HEK293 (cell line): ENCODE measurements at regions not wholly inside any gene's neighbourhood (a gene's known extent, or its start where the extent isn't known, plus 50 kb on each side); places are given as distances from the start of the nearest gene placed in this dataset.

Experiments
- CTCF ChIA-PET: fragments of 350-600 bp; formaldehyde crosslinking; extraction: SDS; loops from one replicate; lab custom pipeline; 2021; ENCODE audit warnings: antibody characterized with exemption; lab: Yijun Ruan, JAX
- POLR2A ChIA-PET: fragments of 300-600 bp; formaldehyde crosslinking; extraction: SDS; loops from one replicate; lab custom pipeline; 2020; ENCODE audit warnings: antibody characterized with exemption, inconsistent platforms; lab: Yijun Ruan, JAX
- H3K27ac ChIP-seq: fragments of 200-500 bp; sonication (Bioruptor generic); 2 replicates; pipeline ENCODE4 v1.5.1; 2014; ENCODE audit warnings: low read depth, low read length, control low read depth, inconsistent platforms; ENCODE audit errors: extremely low read depth
- H3K36me3 ChIP-seq, 2 experiments: fragments of 200-500 bp in 1 of 2; sonication (Bioruptor generic) in 1 of 2; 1 replicate in 1 of 2; 2 replicates in 1 of 2; pipeline ENCODE4 v1.5.1; 2014 to 2017; ENCODE audit warnings: inconsistent platforms in 2 of 2, low read length in 2 of 2; ENCODE audit not compliant: control insufficient read depth in 2 of 2, insufficient read depth in 1 of 2
- H3K4me1 ChIP-seq: fragments of 200-500 bp; sonication (Bioruptor generic); 2 replicates; pipeline ENCODE4 v1.5.1; 2014; ENCODE audit warnings: mild to moderate bottlenecking, low read length, inconsistent platforms; ENCODE audit not compliant: control insufficient read depth, insufficient read depth
- H3K4me3 ChIP-seq: 2 replicates; pipeline ENCODE4 v1.5.1; 2011; ENCODE audit warnings: low read depth, mild to moderate bottlenecking, control low read depth, low read length, moderate library complexity
- H3K9me3 ChIP-seq: fragments of 200-500 bp; sonication (Bioruptor generic); 2 replicates; pipeline ENCODE4 v1.5.1; 2014; ENCODE audit warnings: low read depth, low read length, inconsistent platforms; ENCODE audit not compliant: control insufficient read depth, insufficient read depth
- FEZF1 ChIP-seq: fragments of 450-650 bp; formaldehyde crosslinking; IDR thresholded peaks from 2 replicates; pipeline ENCODE4 v1.5.1; 2016; ENCODE audit warnings: missing biosample characterization, missing genetic modification characterization
- GLI2 ChIP-seq: fragments of 450-650 bp; formaldehyde crosslinking; IDR thresholded peaks from 2 replicates; pipeline ENCODE4; 2017; ENCODE audit warnings: missing biosample characterization, missing genetic modification characterization, low read depth, borderline replicate concordance
- GLIS1 ChIP-seq: fragments of 450-650 bp; formaldehyde crosslinking; IDR thresholded peaks from 2 replicates; pipeline ENCODE4 v1.5.1; 2016; ENCODE audit warnings: missing biosample characterization, missing genetic modification characterization
- MZF1 ChIP-seq: fragments of 450-650 bp; formaldehyde crosslinking; IDR thresholded peaks from 2 replicates; pipeline ENCODE4 v1.5.1; 2017; ENCODE audit warnings: missing biosample characterization, missing genetic modification characterization, borderline replicate concordance
- SCRT2 ChIP-seq: fragments of 450-650 bp; formaldehyde crosslinking; IDR thresholded peaks from 2 replicates; pipeline ENCODE4 v1.5.1; 2016; ENCODE audit warnings: missing biosample characterization, missing genetic modification characterization
- SP7 ChIP-seq: fragments of 450-650 bp; formaldehyde crosslinking; IDR thresholded peaks from 2 replicates; pipeline ENCODE4 v1.5.1; 2016; ENCODE audit warnings: missing biosample characterization, missing genetic modification characterization
- YY2 ChIP-seq: fragments of 450-650 bp; formaldehyde crosslinking; IDR thresholded peaks from 2 replicates; pipeline ENCODE4 v1.5.1; 2016; ENCODE audit warnings: missing biosample characterization, missing genetic modification characterization
- ZBTB20 ChIP-seq: fragments of 450-650 bp; formaldehyde crosslinking; IDR thresholded peaks from 2 replicates; pipeline ENCODE4 v1.5.1; 2016; ENCODE audit warnings: missing biosample characterization, missing genetic modification characterization
- ZBTB8A ChIP-seq: fragments of 450-650 bp; formaldehyde crosslinking; IDR thresholded peaks from 2 replicates; pipeline ENCODE4 v1.5.1; 2016; ENCODE audit warnings: missing biosample characterization, missing genetic modification characterization
- ZFHX2 ChIP-seq: fragments of 450-650 bp; formaldehyde crosslinking; conservative IDR thresholded peaks from 2 replicates; pipeline ENCODE4 v1.5.1; 2016; ENCODE audit warnings: missing biosample characterization, missing genetic modification characterization
- ZNF16 ChIP-seq: fragments of 450-650 bp; formaldehyde crosslinking; IDR thresholded peaks from 2 replicates; pipeline ENCODE4 v1.5.1; 2016; ENCODE audit warnings: low read depth, missing biosample characterization, missing genetic modification characterization
- ZNF19 ChIP-seq: fragments of 450-650 bp; formaldehyde crosslinking; IDR thresholded peaks from 2 replicates; pipeline ENCODE4; 2016; ENCODE audit warnings: missing biosample characterization, missing genetic modification characterization, low read depth
- ZNF394 ChIP-seq: fragments of 450-650 bp; formaldehyde crosslinking; IDR thresholded peaks from 2 replicates; pipeline ENCODE4 v1.5.1; 2016; ENCODE audit warnings: missing biosample characterization, missing genetic modification characterization, mild to moderate bottlenecking, moderate library complexity, borderline replicate concordance
- ZNF529 ChIP-seq: fragments of 450-650 bp; formaldehyde crosslinking; IDR thresholded peaks from 2 replicates; pipeline ENCODE4 v1.5.1; 2017; ENCODE audit warnings: missing genetic modification characterization, missing biosample characterization; ENCODE audit not compliant: insufficient replicate concordance
- ZNF544 ChIP-seq: fragments of 450-650 bp; formaldehyde crosslinking; IDR thresholded peaks from 2 replicates; pipeline ENCODE4 v1.5.0; 2017; ENCODE audit warnings: missing biosample characterization, missing genetic modification characterization
- ZNF548 ChIP-seq: fragments of 450-650 bp; formaldehyde crosslinking; IDR thresholded peaks from 2 replicates; pipeline ENCODE4 v1.5.1; 2016; ENCODE audit warnings: missing biosample characterization, missing genetic modification characterization
- ZNF571 ChIP-seq: fragments of 450-650 bp; formaldehyde crosslinking; IDR thresholded peaks from 2 replicates; pipeline ENCODE4 v1.5.0; 2017; ENCODE audit warnings: missing biosample characterization, missing genetic modification characterization
- ZNF610 ChIP-seq: fragments of 450-650 bp; formaldehyde crosslinking; IDR thresholded peaks from 2 replicates; pipeline ENCODE4 v1.5.1; 2016; ENCODE audit warnings: missing biosample characterization, missing genetic modification characterization, borderline replicate concordance
- TF ChIP-seq, protein P1 (sequence below): fragments of 450-650 bp; IDR thresholded peaks from 2 replicates; pipeline ENCODE4 v1.5.1; 2018; ENCODE audit warnings: missing biosample characterization, missing genetic modification characterization
- TF ChIP-seq, protein P2 (sequence below): fragments of 450-650 bp; formaldehyde crosslinking; IDR thresholded peaks from 2 replicates; pipeline ENCODE4 v1.5.1; 2016; ENCODE audit warnings: missing biosample characterization, missing genetic modification characterization, borderline replicate concordance
- TF ChIP-seq, protein P3 (sequence below): fragments of 450-650 bp; IDR thresholded peaks from 2 replicates; pipeline ENCODE4 v1.5.1; 2018; ENCODE audit warnings: missing biosample characterization, mild to moderate bottlenecking, missing genetic modification characterization
- TF ChIP-seq, protein P4 (sequence below): fragments of 450-650 bp; formaldehyde crosslinking; IDR thresholded peaks from 2 replicates; pipeline ENCODE4 v1.5.1; 2017; ENCODE audit warnings: missing biosample characterization, missing genetic modification characterization
- TF ChIP-seq, protein P5 (sequence below): fragments of 450-650 bp; formaldehyde crosslinking; IDR thresholded peaks from 2 replicates; pipeline ENCODE4 v1.5.1; 2017; ENCODE audit warnings: missing biosample characterization, missing genetic modification characterization

DNA sequence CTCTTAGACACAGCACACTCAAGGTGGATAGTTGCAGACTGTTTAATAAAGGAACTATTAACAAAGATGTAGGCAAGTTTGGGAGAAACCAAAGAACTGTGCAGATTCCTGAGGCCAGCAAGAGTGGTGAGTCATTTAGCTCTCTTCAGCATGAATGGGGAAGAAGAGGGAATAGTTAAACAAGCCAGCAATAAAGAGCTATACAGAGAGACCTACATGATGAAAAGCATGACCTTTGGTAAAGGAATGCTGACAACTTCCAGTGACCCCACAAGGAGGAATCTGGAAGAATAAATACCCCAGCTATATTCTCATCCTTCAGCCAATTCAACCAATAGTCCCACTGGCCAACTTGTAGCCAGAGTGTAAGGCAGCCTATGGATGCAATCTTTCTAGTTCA, 706.0 kb upstream of the GRAMD2B start:
- ChIA-PET CTCF (no interaction called here), POLR2A (no interaction called here)
- H3K27ac ChIP-seq: no peak overlapping the region
- H3K36me3 ChIP-seq: no peaks in the 10 kb centered on the region
- peaks cover 5% of the 10 kb centered on the region; the same call in 1 of the 2 replicates for H3K4me1 ChIP-seq
- H3K4me3 ChIP-seq: no peak overlapping the region
- peak; percentile 24; the same call in 1 of the 2 replicates for TF ChIP-seq ZBTB20 (tag by site-specific recombination)
- no peak for TF ChIP-seq ZNF19 (tag by site-specific recombination)
- no peak for TF ChIP-seq ZNF529
- no peak for TF ChIP-seq ZBTB8A (tag by site-specific recombination)
- TF ChIP-seq, protein P1, sequence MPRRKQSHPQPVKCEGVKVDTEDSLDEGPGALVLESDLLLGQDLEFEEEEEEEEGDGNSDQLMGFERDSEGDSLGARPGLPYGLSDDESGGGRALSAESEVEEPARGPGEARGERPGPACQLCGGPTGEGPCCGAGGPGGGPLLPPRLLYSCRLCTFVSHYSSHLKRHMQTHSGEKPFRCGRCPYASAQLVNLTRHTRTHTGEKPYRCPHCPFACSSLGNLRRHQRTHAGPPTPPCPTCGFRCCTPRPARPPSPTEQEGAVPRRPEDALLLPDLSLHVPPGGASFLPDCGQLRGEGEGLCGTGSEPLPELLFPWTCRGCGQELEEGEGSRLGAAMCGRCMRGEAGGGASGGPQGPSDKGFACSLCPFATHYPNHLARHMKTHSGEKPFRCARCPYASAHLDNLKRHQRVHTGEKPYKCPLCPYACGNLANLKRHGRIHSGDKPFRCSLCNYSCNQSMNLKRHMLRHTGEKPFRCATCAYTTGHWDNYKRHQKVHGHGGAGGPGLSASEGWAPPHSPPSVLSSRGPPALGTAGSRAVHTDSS: 0 out of 2 replicates have a peak, but pooled peaks have one; percentile 10
- TF ChIP-seq ZNF571 (tag by site-specific recombination): no peak
- TF ChIP-seq ZNF548 (tag by site-specific recombination): no peak
- TF ChIP-seq MZF1 (tag by site-specific recombination): 0 out of 2 replicates have a peak, but pooled peaks have one; percentile 24
- TF ChIP-seq, all 188 proteins: peak for 3
- no peaks in the 10 kb centered on the region for H3K9me3 ChIP-seq

DNA sequence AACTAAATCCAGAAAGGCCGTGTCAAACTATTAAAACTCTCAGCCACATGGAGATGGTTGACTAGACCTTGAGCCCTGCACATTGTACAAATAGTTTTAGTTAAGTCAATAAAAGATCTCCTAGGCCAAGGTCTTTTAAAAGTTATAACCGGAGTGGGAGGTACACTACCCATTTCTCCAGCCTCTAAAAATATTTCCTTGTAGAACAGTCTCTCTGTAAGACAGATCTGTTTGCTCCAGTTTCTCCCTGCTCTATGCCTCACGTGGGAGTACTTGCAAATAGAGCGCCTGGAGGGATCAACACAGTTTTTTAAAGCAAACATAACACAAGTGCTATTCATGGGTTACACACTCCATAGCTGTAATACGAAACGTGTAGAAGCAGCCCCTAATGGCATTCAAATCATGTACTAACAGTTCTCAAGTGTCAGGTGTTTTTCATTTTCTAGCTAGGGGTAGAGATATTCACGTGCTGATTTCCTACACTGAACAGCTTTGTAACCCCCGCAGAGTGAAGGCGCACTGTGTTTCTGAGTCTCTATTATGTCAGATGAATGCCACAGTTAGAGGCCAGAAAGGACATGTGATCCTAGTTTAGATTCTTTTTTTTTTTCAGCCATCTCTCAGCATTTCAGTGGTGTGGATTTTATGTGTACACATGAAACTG, 703.4 kb upstream of the GRAMD2B start:
- H3K9me3 ChIP-seq: no peaks in the 10 kb centered on the region
- no peaks in the 10 kb centered on the region for H3K36me3 ChIP-seq
- H3K4me3 ChIP-seq: no peak overlapping the region
- peaks cover 5% of the 10 kb centered on the region; the same call in 1 of the 2 replicates for H3K4me1 ChIP-seq
- ChIA-PET CTCF (interaction anchor here (0.6 kb wide), 1 partner anchor 302 kb away, joined by 4 read pairs; no protein-coding TSS in a partner anchor), POLR2A (interaction anchor here (0.6 kb wide), 1 partner anchor 326 kb away, joined by 3 read pairs; no protein-coding TSS in a partner anchor)
- H3K27ac ChIP-seq: peak overlapping the region; percentile 38
- TF ChIP-seq GLIS1 (peak; percentile 88), YY2 (tag by site-specific recombination) (0 out of 2 replicates have a peak, but pooled peaks have one; percentile 16), ZNF544 (tag by site-specific recombination) (no peak), FEZF1 (tag by site-specific recombination) (peak; percentile 63), ZNF394 (tag by site-specific recombination) (no peak), GLI2 (tag by site-specific recombination) (peak; percentile 50; the same call in 1 of the 2 replicates), SP7 (tag by site-specific recombination) (peak; percentile 41), ZNF16 (tag by site-specific recombination) (no peak), SCRT2 (tag by site-specific recombination) (no peak), ZFHX2 (tag by site-specific recombination) (peak; percentile 50; the same call in 1 of the 2 replicates), ZNF610 (tag by site-specific recombination) (no peak), ZBTB8A (tag by site-specific recombination) (peak; percentile 21)
- TF ChIP-seq, protein P2, sequence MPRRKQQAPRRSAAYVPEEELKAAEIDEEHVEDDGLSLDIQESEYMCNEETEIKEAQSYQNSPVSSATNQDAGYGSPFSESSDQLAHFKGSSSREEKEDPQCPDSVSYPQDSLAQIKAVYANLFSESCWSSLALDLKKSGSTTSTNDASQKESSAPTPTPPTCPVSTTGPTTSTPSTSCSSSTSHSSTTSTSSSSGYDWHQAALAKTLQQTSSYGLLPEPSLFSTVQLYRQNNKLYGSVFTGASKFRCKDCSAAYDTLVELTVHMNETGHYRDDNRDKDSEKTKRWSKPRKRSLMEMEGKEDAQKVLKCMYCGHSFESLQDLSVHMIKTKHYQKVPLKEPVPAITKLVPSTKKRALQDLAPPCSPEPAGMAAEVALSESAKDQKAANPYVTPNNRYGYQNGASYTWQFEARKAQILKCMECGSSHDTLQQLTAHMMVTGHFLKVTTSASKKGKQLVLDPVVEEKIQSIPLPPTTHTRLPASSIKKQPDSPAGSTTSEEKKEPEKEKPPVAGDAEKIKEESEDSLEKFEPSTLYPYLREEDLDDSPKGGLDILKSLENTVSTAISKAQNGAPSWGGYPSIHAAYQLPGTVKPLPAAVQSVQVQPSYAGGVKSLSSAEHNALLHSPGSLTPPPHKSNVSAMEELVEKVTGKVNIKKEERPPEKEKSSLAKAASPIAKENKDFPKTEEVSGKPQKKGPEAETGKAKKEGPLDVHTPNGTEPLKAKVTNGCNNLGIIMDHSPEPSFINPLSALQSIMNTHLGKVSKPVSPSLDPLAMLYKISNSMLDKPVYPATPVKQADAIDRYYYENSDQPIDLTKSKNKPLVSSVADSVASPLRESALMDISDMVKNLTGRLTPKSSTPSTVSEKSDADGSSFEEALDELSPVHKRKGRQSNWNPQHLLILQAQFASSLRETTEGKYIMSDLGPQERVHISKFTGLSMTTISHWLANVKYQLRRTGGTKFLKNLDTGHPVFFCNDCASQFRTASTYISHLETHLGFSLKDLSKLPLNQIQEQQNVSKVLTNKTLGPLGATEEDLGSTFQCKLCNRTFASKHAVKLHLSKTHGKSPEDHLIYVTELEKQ: peak; percentile 76; the same call in 1 of the 2 replicates
- TF ChIP-seq, protein P3, sequence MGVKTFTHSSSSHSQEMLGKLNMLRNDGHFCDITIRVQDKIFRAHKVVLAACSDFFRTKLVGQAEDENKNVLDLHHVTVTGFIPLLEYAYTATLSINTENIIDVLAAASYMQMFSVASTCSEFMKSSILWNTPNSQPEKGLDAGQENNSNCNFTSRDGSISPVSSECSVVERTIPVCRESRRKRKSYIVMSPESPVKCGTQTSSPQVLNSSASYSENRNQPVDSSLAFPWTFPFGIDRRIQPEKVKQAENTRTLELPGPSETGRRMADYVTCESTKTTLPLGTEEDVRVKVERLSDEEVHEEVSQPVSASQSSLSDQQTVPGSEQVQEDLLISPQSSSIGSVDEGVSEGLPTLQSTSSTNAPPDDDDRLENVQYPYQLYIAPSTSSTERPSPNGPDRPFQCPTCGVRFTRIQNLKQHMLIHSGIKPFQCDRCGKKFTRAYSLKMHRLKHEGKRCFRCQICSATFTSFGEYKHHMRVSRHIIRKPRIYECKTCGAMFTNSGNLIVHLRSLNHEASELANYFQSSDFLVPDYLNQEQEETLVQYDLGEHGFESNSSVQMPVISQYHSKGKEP (tag by site-specific recombination): peak; percentile 75
- TF ChIP-seq, protein P4, sequence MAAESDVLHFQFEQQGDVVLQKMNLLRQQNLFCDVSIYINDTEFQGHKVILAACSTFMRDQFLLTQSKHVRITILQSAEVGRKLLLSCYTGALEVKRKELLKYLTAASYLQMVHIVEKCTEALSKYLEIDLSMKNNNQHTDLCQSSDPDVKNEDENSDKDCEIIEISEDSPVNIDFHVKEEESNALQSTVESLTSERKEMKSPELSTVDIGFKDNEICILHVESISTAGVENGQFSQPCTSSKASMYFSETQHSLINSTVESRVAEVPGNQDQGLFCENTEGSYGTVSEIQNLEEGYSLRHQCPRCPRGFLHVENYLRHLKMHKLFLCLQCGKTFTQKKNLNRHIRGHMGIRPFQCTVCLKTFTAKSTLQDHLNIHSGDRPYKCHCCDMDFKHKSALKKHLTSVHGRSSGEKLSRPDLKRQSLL (tag by site-specific recombination): peak; percentile 62
- TF ChIP-seq, protein P5, sequence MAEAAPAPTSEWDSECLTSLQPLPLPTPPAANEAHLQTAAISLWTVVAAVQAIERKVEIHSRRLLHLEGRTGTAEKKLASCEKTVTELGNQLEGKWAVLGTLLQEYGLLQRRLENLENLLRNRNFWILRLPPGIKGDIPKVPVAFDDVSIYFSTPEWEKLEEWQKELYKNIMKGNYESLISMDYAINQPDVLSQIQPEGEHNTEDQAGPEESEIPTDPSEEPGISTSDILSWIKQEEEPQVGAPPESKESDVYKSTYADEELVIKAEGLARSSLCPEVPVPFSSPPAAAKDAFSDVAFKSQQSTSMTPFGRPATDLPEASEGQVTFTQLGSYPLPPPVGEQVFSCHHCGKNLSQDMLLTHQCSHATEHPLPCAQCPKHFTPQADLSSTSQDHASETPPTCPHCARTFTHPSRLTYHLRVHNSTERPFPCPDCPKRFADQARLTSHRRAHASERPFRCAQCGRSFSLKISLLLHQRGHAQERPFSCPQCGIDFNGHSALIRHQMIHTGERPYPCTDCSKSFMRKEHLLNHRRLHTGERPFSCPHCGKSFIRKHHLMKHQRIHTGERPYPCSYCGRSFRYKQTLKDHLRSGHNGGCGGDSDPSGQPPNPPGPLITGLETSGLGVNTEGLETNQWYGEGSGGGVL (tag by site-specific recombination): no peak
